Small intestine (tissue), 7 donors: ENCODE measurements at regions not wholly inside any gene's neighbourhood (a gene's known extent, or its start where the extent isn't known, plus 50 kb on each side); places are given as distances from the start of the nearest gene placed in this dataset.
"Not testable (repeated sequence)": the region's sequence is repeated elsewhere in the genome, so short reads cannot be mapped to it uniquely, and the experiment has no call there.

ENCODE experiments used
- DNase-seq, 2 donors: peaks; one replicate each; pipeline versions ENCODE4 v3.0.0 to v3.0.0-alpha.2; 2013
- FAIRE-seq: peaks from 2 replicates; lab custom pipeline; 2012; peaks lifted over from hg19 to GRCh38; lab: Jason Lieb, UNC
- H3K27ac ChIP-seq, 3 donors: one replicate each; pipeline ENCODE4 v1.5.1; 2013; ENCODE audit warnings: low read length in 2 of 3, mild to moderate bottlenecking in 2 of 3, control low read depth in 1 of 3, inconsistent platforms in 1 of 3, low read depth in 1 of 3, moderate library complexity in 1 of 3
- H3K27me3 ChIP-seq, 3 donors: one replicate each; pipeline ENCODE4 v1.6.1; 2013; ENCODE audit warnings: low read length in 3 of 3, inconsistent platforms in 1 of 3; ENCODE audit not compliant: control insufficient read depth in 3 of 3, insufficient read depth in 3 of 3
- H3K36me3 ChIP-seq, 3 donors: one replicate each; pipeline ENCODE4 v1.6.1; 2013; ENCODE audit warnings: low read length in 3 of 3, inconsistent platforms in 1 of 3, low read depth in 1 of 3, mild to moderate bottlenecking in 1 of 3, moderate library complexity in 1 of 3; ENCODE audit not compliant: control insufficient read depth in 3 of 3, insufficient read depth in 2 of 3
- H3K4me1 ChIP-seq, 3 donors: one replicate each; pipeline ENCODE4 v1.6.1; 2013; ENCODE audit warnings: low read length in 2 of 3, inconsistent platforms in 1 of 3, low read depth in 1 of 3, mild to moderate bottlenecking in 1 of 3, moderate library complexity in 1 of 3; ENCODE audit not compliant: control insufficient read depth in 3 of 3, insufficient read depth in 2 of 3
- H3K4me3 ChIP-seq, 3 donors: one replicate each; pipeline ENCODE4 v1.5.1; 2013; ENCODE audit warnings: low read length in 3 of 3, control low read depth in 1 of 3, inconsistent platforms in 1 of 3, low read depth in 1 of 3, mild to moderate bottlenecking in 1 of 3, moderate library complexity in 1 of 3
- H3K9me3 ChIP-seq, 2 donors: one replicate each; pipeline ENCODE4 v1.6.1; 2013; ENCODE audit warnings: low read depth in 1 of 2, low read length in 1 of 2; ENCODE audit not compliant: control insufficient read depth in 2 of 2, insufficient read depth in 1 of 2
- WGBS, 3 donors: extraction: QIAGEN DNeasy Blood & Tissue Kit; methylation state at CpG; one replicate each; pipeline ENCODE4 v1.1.7; 2013; 5-methylcytosine and 5-hydroxymethylcytosine counted together
- donor health status: healthy with polysubstance abuse.
- donor health status: control.
- donor health status: control.
- donor health status: Bipolar disorder and iron deficiency.
- donor health status: healthy.

DNA sequence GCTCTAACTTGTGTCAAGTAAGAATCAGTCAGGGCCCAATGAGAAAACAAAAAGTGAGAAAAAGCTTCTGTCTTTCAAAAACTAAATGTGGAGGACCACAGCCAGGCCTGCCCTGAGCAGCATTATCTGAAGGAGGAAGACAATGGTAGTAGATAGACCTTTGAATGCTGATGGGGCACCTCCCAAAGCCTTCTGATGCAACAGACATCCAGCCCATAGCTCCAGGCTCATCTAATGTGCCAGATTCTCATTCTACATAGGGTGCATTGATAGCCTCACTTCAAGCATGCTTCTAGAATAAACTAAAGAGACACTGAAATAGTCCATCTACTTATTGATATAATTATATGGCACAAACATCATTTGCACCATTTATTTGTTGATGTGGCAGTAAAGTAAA lies 351.6 kb downstream of the HHIPL2 start:
- Histone ChIP-seq H3K9me3 (no peaks in the 10 kb centered on the region), H3K27me3 (no peaks in the 10 kb centered on the region), H3K27ac (no peak overlapping the region), H3K36me3 (no peaks in the 10 kb centered on the region), H3K4me3 (no peak overlapping the region), H3K4me1 (no peaks in the 10 kb centered on the region)
- no peak for DNase-seq
- no peak for FAIRE-seq

- no peaks in the 10 kb centered on the region for H3K4me1 ChIP-seq
Measured at GRCh38 chr1:222195857-222196256, 352.0 kb downstream of the HHIPL2 start.

DNA sequence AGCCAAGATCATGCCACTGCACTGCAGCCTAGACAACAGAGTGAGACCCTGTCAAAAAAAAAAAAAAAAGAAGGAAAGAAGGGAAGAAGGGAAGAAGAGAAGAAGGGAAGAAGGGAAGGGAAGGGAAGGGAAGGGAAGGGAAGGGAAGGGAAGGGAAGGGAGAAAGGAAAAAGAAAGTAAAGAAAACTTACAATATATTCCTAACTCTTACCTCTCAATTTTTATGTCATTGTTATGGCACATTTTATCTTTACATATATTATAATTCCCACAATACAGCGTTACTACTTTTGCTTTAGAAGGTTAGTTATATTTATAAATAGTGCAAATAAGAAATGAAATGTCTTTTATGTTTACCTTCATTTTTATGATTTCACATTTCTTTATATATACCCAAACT lies 358.7 kb downstream of the HHIPL2 start:
- Histone ChIP-seq H3K9me3 (no peaks in the 10 kb centered on the region), H3K4me3 (no peak overlapping the region)
- no peak for FAIRE-seq

More at GRCh38 chr1:222195857-222196256, 352.0 kb downstream of the HHIPL2 start:
- WGBS, 3 donors = 65 to 73% (median 71%) methylated on average over 4 of the region's 4 CpGs
- FAIRE-seq = no peak
- no peak overlapping the region for H3K27ac ChIP-seq
- H3K9me3 ChIP-seq = no peaks in the 10 kb centered on the region
- DNase-seq = no peak
- H3K4me3 ChIP-seq = no peak overlapping the region
- H3K36me3 ChIP-seq = no peaks in the 10 kb centered on the region
- no peaks in the 10 kb centered on the region for H3K27me3 ChIP-seq

GRCh38 chr1:222187566-222188332 lies 360.2 kb downstream of the HHIPL2 start:
- Histone ChIP-seq H3K36me3 (no peaks in the 10 kb centered on the region), H3K27me3 (no peaks in the 10 kb centered on the region), H3K4me1 (no peaks in the 10 kb centered on the region), H3K4me3 (no peak overlapping the region), H3K27ac (no peak overlapping the region), H3K9me3 (no peaks in the 10 kb centered on the region)
- no peak for FAIRE-seq
- 82 to 89% (median 88%) methylated on average over 6 of the region's 6 CpGs for WGBS, 3 donors
- DNase-seq = no peak

More for the DNA sequence above, 358.7 kb downstream of the HHIPL2 start:
- Histone ChIP-seq H3K27ac (no peak overlapping the region), H3K4me1 (no peaks in the 10 kb centered on the region), H3K27me3 (no peaks in the 10 kb centered on the region), H3K36me3 (no peaks in the 10 kb centered on the region)
- DNase-seq = no peak
- WGBS, 3 donors = 13 to 92% (median 67%) methylated on average over 1 of the region's 1 CpG

GRCh38 chr1:222182641-222183040 lies 365.3 kb downstream of the HHIPL2 start:
- no peak for FAIRE-seq
- no peaks in the 10 kb centered on the region for H3K36me3 ChIP-seq
- no peak overlapping the region for H3K27ac ChIP-seq
- no peak for DNase-seq
- H3K4me1 ChIP-seq = no peaks in the 10 kb centered on the region
- no peaks in the 10 kb centered on the region for H3K27me3 ChIP-seq
- no peak overlapping the region for H3K4me3 ChIP-seq
- H3K9me3 ChIP-seq = no peaks in the 10 kb centered on the region

- DNase-seq (no peak), FAIRE-seq (no peak)
- WGBS, 3 donors = 75 to 79% (median 77%) methylated on average over 1 of the region's 1 CpG
- Histone ChIP-seq H3K27ac (no peak overlapping the region), H3K9me3 (no peaks in the 10 kb centered on the region), H3K4me1 (no peaks in the 10 kb centered on the region), H3K27me3 (no peaks in the 10 kb centered on the region), H3K36me3 (no peaks in the 10 kb centered on the region), H3K4me3 (no peak overlapping the region)
Measured at GRCh38 chr1:222181191-222181590, 366.7 kb downstream of the HHIPL2 start.

- H3K27ac ChIP-seq, FAIRE-seq, DNase-seq, H3K36me3 ChIP-seq, H3K9me3 ChIP-seq, H3K4me1 ChIP-seq, H3K27me3 ChIP-seq, H3K4me3 ChIP-seq: not testable (repeated sequence)
- 78 to 84% (median 81%) methylated on average over 4 of the region's 4 CpGs for WGBS, 3 donors
Measured at GRCh38 chr1:222177496-222177895, 370.4 kb downstream of the HHIPL2 start.

GRCh38 chr1:222171005-222171404 lies 376.9 kb downstream of the HHIPL2 start:
- peaks cover 0 to 9% of the 10 kb centered on the region in 2 donors for H3K9me3 ChIP-seq
- no peaks in the 10 kb centered on the region for H3K4me1 ChIP-seq
- H3K27me3 ChIP-seq = peaks cover 0 to 2% (median 0%) of the 10 kb centered on the region in 3 donors
- WGBS, 3 donors = 41 to 47% (median 46%) methylated on average over 2 of the region's 2 CpGs
- DNase-seq = peak in 1 of 2 donors; percentile 2
- no peak overlapping the region for H3K4me3 ChIP-seq
- H3K36me3 ChIP-seq = no peaks in the 10 kb centered on the region
- no peak overlapping the region for H3K27ac ChIP-seq
- FAIRE-seq = no peak

GRCh38 chr1:222168621-222169020 lies 379.3 kb downstream of the HHIPL2 start:
- DNase-seq = no peak
- no peak overlapping the region for H3K27ac ChIP-seq
- H3K9me3 ChIP-seq = peaks cover 0 to 9% of the 10 kb centered on the region in 2 donors
- WGBS, 3 donors = 64 to 80% (median 69%) methylated on average over 1 of the region's 1 CpG
- H3K36me3 ChIP-seq = no peaks in the 10 kb centered on the region
- H3K27me3 ChIP-seq = peaks cover 0 to 2% (median 0%) of the 10 kb centered on the region in 3 donors
- no peak for FAIRE-seq
- no peaks in the 10 kb centered on the region for H3K4me1 ChIP-seq
- no peak overlapping the region for H3K4me3 ChIP-seq
